Bronchial epithelial cell (primary cell): ENCODE measurements at regions not wholly inside any gene's neighbourhood (a gene's known extent, or its start where the extent isn't known, plus 50 kb on each side); places are given as distances from the start of the nearest gene placed in this dataset.

ENCODE experiments used
- DNase-seq: peaks from one replicate; pipeline ENCODE4 v3.0.0-alpha.2; 2010; ENCODE audit warnings: low read depth
- FAIRE-seq: peaks from 2 replicates; lab custom pipeline; 2011; peaks lifted over from hg19 to GRCh38; lab: Jason Lieb, UNC
- H3K27me3 ChIP-seq: 2 replicates; pipeline ENCODE4 v1.5.1; 2011; ENCODE audit warnings: low read length; ENCODE audit not compliant: control insufficient read depth, insufficient read depth
- H3K36me3 ChIP-seq: 2 replicates; pipeline ENCODE4 v1.5.1; 2011; ENCODE audit warnings: low read length; ENCODE audit not compliant: control insufficient read depth, insufficient read depth
- H3K4me3 ChIP-seq: 2 replicates; pipeline ENCODE4 v1.5.1; 2011; ENCODE audit warnings: mild to moderate bottlenecking, low read depth, low read length, control low read depth
- TF ChIP-seq, protein P1 (sequence below): IDR thresholded peaks from 2 replicates; pipeline ENCODE4 v1.5.1; 2011; ENCODE audit warnings: mild to moderate bottlenecking, moderate library complexity, low read length, control low read depth, inconsistent platforms; ENCODE audit not compliant: insufficient read depth, severe bottlenecking

DNA sequence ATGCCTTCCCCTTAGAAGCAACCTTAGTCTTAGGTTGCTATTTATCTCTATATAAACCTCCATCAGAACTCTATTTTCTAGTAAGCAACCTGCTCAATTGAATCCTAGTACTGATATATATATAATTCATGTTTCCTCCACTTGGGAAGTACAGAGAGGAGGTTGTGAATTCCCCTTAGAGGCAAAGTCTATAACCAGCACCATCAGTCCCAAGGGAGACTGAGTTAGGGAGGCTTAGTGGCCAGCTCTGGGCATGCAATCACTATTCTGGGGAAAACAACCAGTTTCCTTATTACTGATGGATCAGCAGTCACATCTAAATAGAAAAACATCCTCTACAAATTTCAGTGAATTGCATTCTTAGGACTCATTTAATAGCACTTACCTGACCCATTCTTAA, 489.1 kb downstream of the RMST start:
- TF ChIP-seq, protein P1, sequence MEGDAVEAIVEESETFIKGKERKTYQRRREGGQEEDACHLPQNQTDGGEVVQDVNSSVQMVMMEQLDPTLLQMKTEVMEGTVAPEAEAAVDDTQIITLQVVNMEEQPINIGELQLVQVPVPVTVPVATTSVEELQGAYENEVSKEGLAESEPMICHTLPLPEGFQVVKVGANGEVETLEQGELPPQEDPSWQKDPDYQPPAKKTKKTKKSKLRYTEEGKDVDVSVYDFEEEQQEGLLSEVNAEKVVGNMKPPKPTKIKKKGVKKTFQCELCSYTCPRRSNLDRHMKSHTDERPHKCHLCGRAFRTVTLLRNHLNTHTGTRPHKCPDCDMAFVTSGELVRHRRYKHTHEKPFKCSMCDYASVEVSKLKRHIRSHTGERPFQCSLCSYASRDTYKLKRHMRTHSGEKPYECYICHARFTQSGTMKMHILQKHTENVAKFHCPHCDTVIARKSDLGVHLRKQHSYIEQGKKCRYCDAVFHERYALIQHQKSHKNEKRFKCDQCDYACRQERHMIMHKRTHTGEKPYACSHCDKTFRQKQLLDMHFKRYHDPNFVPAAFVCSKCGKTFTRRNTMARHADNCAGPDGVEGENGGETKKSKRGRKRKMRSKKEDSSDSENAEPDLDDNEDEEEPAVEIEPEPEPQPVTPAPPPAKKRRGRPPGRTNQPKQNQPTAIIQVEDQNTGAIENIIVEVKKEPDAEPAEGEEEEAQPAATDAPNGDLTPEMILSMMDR = no peak
- no peak for FAIRE-seq

DNA sequence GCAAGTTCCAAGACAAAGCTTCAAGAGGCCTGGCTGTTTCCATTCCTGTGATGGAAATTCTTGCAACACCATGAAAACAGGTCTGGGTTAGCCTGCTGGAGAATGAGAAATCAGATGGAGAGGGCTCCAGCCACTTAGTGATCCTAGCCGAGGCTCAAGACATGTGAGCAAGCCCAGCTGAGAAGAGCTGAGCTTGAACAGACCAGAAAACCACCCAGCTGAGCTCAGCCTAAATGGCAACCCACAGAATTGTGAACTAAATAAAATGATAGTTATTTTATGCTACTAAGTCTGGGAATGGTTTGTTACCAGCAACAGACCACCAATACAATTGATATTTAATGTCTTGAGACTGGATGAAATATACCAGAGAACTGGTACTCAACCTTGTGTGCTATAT, 494.5 kb downstream of the RMST start:
- DNase-seq (no peak), FAIRE-seq (no peak)
- no peak overlapping the region for H3K4me3 ChIP-seq

More for the DNA sequence above, 489.1 kb downstream of the RMST start:
- Histone ChIP-seq H3K36me3 (no peaks in the 10 kb centered on the region), H3K27me3 (no peaks in the 10 kb centered on the region), H3K4me3 (no peak overlapping the region)
- no peak for DNase-seq

DNA sequence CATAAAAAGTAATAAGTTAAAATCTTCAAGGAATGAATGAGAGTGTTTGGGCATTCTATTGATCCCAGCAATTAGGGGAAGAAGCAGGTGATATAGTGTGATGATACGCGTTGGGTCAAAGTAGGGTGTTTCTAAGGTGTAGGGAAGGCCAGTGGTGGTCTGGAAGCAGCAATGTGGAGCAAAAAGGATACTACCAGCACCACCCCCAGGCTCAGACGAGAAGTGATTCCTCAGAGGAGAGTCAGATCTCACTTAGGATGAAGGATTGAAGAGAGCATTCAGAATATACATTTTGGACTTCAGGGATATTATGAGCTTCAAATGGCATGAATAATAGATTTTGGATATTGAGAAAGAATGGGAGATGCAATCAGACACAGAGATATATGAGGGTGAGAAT, 497.6 kb downstream of the RMST start:
- H3K36me3 ChIP-seq = no peaks in the 10 kb centered on the region
- no peak for FAIRE-seq

More for the DNA sequence above, 494.5 kb downstream of the RMST start:
- H3K27me3 ChIP-seq = no peaks in the 10 kb centered on the region
- no peaks in the 10 kb centered on the region for H3K36me3 ChIP-seq
- TF ChIP-seq, protein P1 = no peak

DNA sequence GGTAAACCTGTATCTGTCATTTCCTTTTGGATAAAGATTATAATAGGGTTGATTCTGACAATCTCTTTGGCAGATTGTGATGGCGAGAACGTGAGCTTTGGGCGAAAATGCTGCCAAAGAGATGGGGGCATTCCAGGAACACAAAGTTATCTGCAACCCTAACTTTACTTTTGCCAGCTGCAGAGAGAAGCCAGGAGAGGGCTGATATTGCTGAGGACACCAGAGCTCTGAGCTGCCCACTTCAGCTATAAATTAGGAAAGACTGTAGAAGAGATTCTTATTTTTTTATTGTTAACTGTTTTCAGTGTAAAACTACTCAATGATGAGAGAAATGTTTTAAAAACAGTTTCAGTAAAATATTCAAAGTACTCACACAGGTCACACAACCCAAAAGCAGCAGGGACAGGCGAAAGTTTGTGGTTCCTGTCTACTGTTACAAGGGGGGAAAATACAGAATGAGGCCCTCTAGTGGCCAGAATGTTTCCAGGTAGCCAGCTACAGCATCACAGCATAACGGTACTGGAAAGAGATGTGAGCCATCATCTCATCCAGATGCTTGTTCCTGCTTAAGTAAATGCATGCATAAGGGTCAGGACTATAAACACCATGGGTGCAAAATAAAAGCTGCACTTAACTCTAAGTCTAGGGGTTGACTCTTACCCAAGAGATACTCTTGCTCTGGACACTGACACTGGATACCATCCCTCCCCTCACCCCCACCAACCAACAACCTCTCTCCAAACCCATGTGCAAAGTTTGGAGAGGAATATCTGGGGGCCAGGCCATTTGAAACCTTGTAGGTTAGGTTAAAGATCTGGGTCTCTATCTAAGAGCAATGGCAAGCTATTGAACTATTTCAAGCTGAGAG, 498.4 kb downstream of the RMST start:
- FAIRE-seq = peak; percentile 64
- peak; percentile 38 for DNase-seq
- H3K36me3 ChIP-seq = no peaks in the 10 kb centered on the region
- H3K27me3 ChIP-seq = no peaks in the 10 kb centered on the region
- TF ChIP-seq, protein P1 = peak; percentile 84
- no peak overlapping the region for H3K4me3 ChIP-seq

More for the DNA sequence above, 497.6 kb downstream of the RMST start:
- no peak for DNase-seq
- TF ChIP-seq, protein P1 = no peak
- Histone ChIP-seq H3K27me3 (no peaks in the 10 kb centered on the region), H3K4me3 (no peak overlapping the region)

DNA sequence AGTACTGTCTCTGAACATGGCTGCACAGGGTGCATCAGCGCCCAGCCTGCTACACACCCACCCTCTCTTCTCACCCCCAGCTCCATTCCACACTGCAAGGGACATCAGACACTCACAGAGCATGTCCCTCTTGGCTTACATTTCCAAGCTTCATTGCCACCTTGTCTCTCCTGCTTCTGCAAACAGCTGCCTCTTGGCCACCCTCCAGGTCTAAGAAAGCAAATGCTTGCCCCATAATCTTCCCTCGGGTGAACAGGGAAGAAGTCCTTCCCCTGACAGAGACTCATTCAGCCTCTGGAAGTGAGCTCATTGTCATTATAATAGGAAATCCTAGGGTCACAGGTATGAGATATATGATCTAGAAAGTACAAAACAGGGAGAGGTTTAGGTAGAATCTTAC, 505.2 kb downstream of the RMST start:
- H3K36me3 ChIP-seq = no peaks in the 10 kb centered on the region
- FAIRE-seq = no peak
- H3K27me3 ChIP-seq = no peaks in the 10 kb centered on the region
- no peak for DNase-seq
- H3K4me3 ChIP-seq = no peak overlapping the region
- TF ChIP-seq, protein P1 = no peak
